SK-N-MC (cell line): ENCODE measurements at regions not wholly inside any gene's neighbourhood (a gene's known extent, or its start where the extent isn't known, plus 50 kb on each side); places are given as distances from the start of the nearest gene placed in this dataset.

ENCODE experiments used
- EZH2 ChIP-seq: fragments of 200-600 bp; sonication (generic); IDR thresholded peaks from one replicate; pipeline ENCODE4 v1.6.1; 2017; ENCODE audit warnings: antibody characterized with exemption
- POLR2AphosphoS5 ChIP-seq: IDR thresholded peaks from 2 replicates; pipeline ENCODE4 v1.6.1; 2012; ENCODE audit warnings: mild to moderate bottlenecking, low read depth, low read length, borderline replicate concordance

- no peak for TF ChIP-seq EZH2
- no peak for TF ChIP-seq POLR2AphosphoS5
Measured at GRCh38 chr2:182606728-182607681, 109.1 kb upstream of the DNAJC10 start.
